H1 (cell line): ENCODE measurements at regions not wholly inside any gene's neighbourhood (a gene's known extent, or its start where the extent isn't known, plus 50 kb on each side); places are given as distances from the start of the nearest gene placed in this dataset.

Experiments
- CTCF ChIA-PET: fragments of 300-600 bp; sonication (Branson Sonifier 250); formaldehyde crosslinking; loops from one replicate; lab custom pipeline; 2021; ENCODE audit not compliant: partially characterized antibody; lab: Charles Lee
- POLR2A ChIA-PET: fragments of 300-600 bp; sonication (Branson Sonifier 250); formaldehyde crosslinking; loops from one replicate; lab custom pipeline; 2021; ENCODE audit warnings: inconsistent platforms; ENCODE audit not compliant: partially characterized antibody; lab: Charles Lee
- DNase-seq, 2 experiments: peaks; one replicate each; pipeline versions ENCODE4 v3.0.0 to v3.0.0-alpha.2; 2010 to 2022; ENCODE audit warnings: low spot score in 2 of 2, low read depth in 1 of 2, mixed read lengths in 1 of 2
- FAIRE-seq: peaks from 2 replicates; lab custom pipeline; 2011; peaks lifted over from hg19 to GRCh38; lab: Jason Lieb, UNC
- H2AFZ ChIP-seq: 2 replicates; pipeline ENCODE4 v1.8.1; 2012; ENCODE audit warnings: low read length, inconsistent platforms
- H2AK5ac ChIP-seq: 2 replicates; pipeline ENCODE4 v1.6.1; 2013; ENCODE audit warnings: low read depth, low read length
- H2BK120ac ChIP-seq: replicated peaks from 2 replicates; pipeline ENCODE3; 2013; ENCODE audit warnings: low read depth, low read length, inconsistent platforms
- H2BK12ac ChIP-seq: 2 replicates; pipeline ENCODE4 v1.6.1; 2013; ENCODE audit warnings: low read depth, low read length
- H2BK15ac ChIP-seq: 2 replicates; pipeline ENCODE4 v1.6.1; 2013; ENCODE audit warnings: low read length
- H2BK20ac ChIP-seq: 2 replicates; pipeline ENCODE4 v1.6.1; 2013; ENCODE audit warnings: low read length
- H2BK5ac ChIP-seq: 2 replicates; pipeline ENCODE4 v1.6.1; 2013; ENCODE audit warnings: low read depth, low read length
- H3K14ac ChIP-seq: 2 replicates; pipeline ENCODE4 v1.6.1; 2013; ENCODE audit warnings: inconsistent platforms; ENCODE audit not compliant: insufficient read length
- H3K18ac ChIP-seq: 2 replicates; pipeline ENCODE4 v1.6.1; 2013; ENCODE audit warnings: low read length; ENCODE audit errors: extremely low read depth
- H3K23ac ChIP-seq: 2 replicates; pipeline ENCODE4 v1.6.1; 2013; ENCODE audit warnings: inconsistent platforms; ENCODE audit not compliant: insufficient read length
- H3K23me2 ChIP-seq: 2 replicates; pipeline ENCODE4 v1.6.1; 2013; ENCODE audit warnings: low read depth, low read length
- H3K27ac ChIP-seq: 2 replicates; pipeline ENCODE4 v1.6.1; 2011; ENCODE audit warnings: low read depth, low read length, inconsistent platforms
- H3K27me3 ChIP-seq, 4 experiments: replicated peaks in 1 of 4; 1 replicate in 1 of 4; 2 replicates in 3 of 4; pipeline versions ENCODE4 v1.6.1 to v1.8.1; 2011 to 2013; ENCODE audit warnings: low read length in 3 of 4, mild to moderate bottlenecking in 3 of 4, inconsistent platforms in 2 of 4, mixed read lengths in 2 of 4, moderate library complexity in 1 of 4; ENCODE audit not compliant: control insufficient read depth in 3 of 4, insufficient read depth in 3 of 4; ENCODE audit errors: extremely low read depth in 1 of 4
- H3K36me3 ChIP-seq, 4 experiments: 2 replicates each; pipeline versions ENCODE4 v1.6.1 to v1.8.1; 2011 to 2013; ENCODE audit warnings: mild to moderate bottlenecking in 4 of 4, low read length in 3 of 4, moderate library complexity in 2 of 4, control low read depth in 1 of 4, inconsistent platforms in 1 of 4; ENCODE audit not compliant: insufficient read depth in 4 of 4, control insufficient read depth in 2 of 4
- H3K4ac ChIP-seq: replicated peaks from 2 replicates; pipeline ENCODE3; 2013; ENCODE audit warnings: low read length, low read depth, mixed read lengths, inconsistent platforms; ENCODE audit not compliant: insufficient read length
- H3K4me1 ChIP-seq, 4 experiments: replicated peaks in 1 of 4; 1 replicate in 1 of 4; 2 replicates in 3 of 4; pipeline versions ENCODE4 v1.6.1 to v1.8.1; 2011 to 2013; ENCODE audit warnings: low read length in 3 of 4, inconsistent platforms in 2 of 4, mixed read lengths in 1 of 4; ENCODE audit not compliant: insufficient read depth in 4 of 4, control insufficient read depth in 3 of 4
- H3K4me2 ChIP-seq, 2 experiments: 2 replicates each; pipeline versions ENCODE4 v1.6.1 to v1.8.1; 2011 to 2013; ENCODE audit warnings: low read depth in 2 of 2, low read length in 2 of 2, control low read depth in 1 of 2, inconsistent platforms in 1 of 2, mild to moderate bottlenecking in 1 of 2; ENCODE audit not compliant: insufficient read depth in 1 of 2
- H3K4me3 ChIP-seq, 4 experiments: fragments of 200-600, 300-600 bp in 1 of 4; sonication (generic), shearing (Covaris generic), sonication (Bioruptor Twin) in 1 of 4; 2 replicates each; pipeline versions ENCODE4 v1.5.1 to v1.8.1; 2011 to 2016; ENCODE audit warnings: low read length in 4 of 4, low read depth in 3 of 4, control low read depth in 2 of 4, inconsistent platforms in 2 of 4, mild to moderate bottlenecking in 2 of 4, mixed read lengths in 1 of 4, moderate library complexity in 1 of 4; ENCODE audit not compliant: insufficient read depth in 2 of 4; ENCODE audit errors: extremely low read depth in 1 of 4
- H3K56ac ChIP-seq: replicated peaks from 2 replicates; pipeline ENCODE3; 2013; ENCODE audit warnings: low read depth, mild to moderate bottlenecking, mixed read lengths, low read length, inconsistent platforms; ENCODE audit not compliant: insufficient read length
- H3K79me1 ChIP-seq: 2 replicates; pipeline ENCODE4 v1.6.1; 2013; ENCODE audit warnings: low read depth, low read length, control low read depth
- H3K79me2 ChIP-seq, 2 experiments: 2 replicates each; pipeline versions ENCODE4 v1.6.1 to v1.8.1; 2012 to 2013; ENCODE audit warnings: low read length in 2 of 2, mild to moderate bottlenecking in 2 of 2, inconsistent platforms in 1 of 2; ENCODE audit not compliant: insufficient read depth in 2 of 2, control insufficient read depth in 1 of 2
- H3K9ac ChIP-seq, 4 experiments: replicated peaks in 1 of 4; 1 replicate in 1 of 4; 2 replicates in 3 of 4; pipeline versions ENCODE4 v1.6.1 to v1.8.1; 2011 to 2013; ENCODE audit warnings: low read depth in 3 of 4, low read length in 3 of 4, control low read depth in 2 of 4, mild to moderate bottlenecking in 2 of 4, moderate library complexity in 2 of 4, inconsistent platforms in 1 of 4; ENCODE audit errors: extremely low read depth in 1 of 4
- H3K9me3 ChIP-seq, 2 experiments: 2 replicates each; pipeline versions ENCODE4 v1.6.1 to v1.8.1; 2012 to 2013; ENCODE audit warnings: mild to moderate bottlenecking in 2 of 2, moderate library complexity in 2 of 2, control low read depth in 1 of 2, inconsistent platforms in 1 of 2, low read depth in 1 of 2, low read length in 1 of 2, mixed read lengths in 1 of 2; ENCODE audit not compliant: insufficient read depth in 2 of 2
- H4K20me1 ChIP-seq, 2 experiments: replicated peaks in 1 of 2; 2 replicates each; pipeline versions ENCODE3 to v1.8.1; 2011 to 2013; ENCODE audit warnings: inconsistent platforms in 2 of 2, low read length in 2 of 2, mild to moderate bottlenecking in 1 of 2; ENCODE audit not compliant: insufficient read depth in 2 of 2, control insufficient read depth in 1 of 2
- H4K5ac ChIP-seq: 2 replicates; pipeline ENCODE4 v1.6.1; 2013; ENCODE audit warnings: low read length, low read depth, mixed read lengths, inconsistent platforms; ENCODE audit not compliant: insufficient read length
- H4K8ac ChIP-seq: 2 replicates; pipeline ENCODE4 v1.8.0; 2013; ENCODE audit warnings: mild to moderate bottlenecking, moderate library complexity, low read length, inconsistent platforms; ENCODE audit not compliant: insufficient read depth; ENCODE audit errors: extremely low read depth
- H4K91ac ChIP-seq: replicated peaks from 2 replicates; pipeline ENCODE3; 2013; ENCODE audit warnings: low read length, mixed read lengths, inconsistent platforms; ENCODE audit not compliant: insufficient read length
- CBX5 ChIP-seq: fragments of 300-800, 300-1000 bp; sonication (generic); IDR thresholded peaks from 2 replicates; pipeline ENCODE4 v1.7.1; 2016; ENCODE audit warnings: antibody characterized with exemption, low read length, low read depth
- CHD1 ChIP-seq: IDR thresholded peaks from 2 replicates; pipeline ENCODE4 v1.6.1; 2012; ENCODE audit warnings: low read depth, low read length, improper control_type of control experiment
- EZH2 ChIP-seq: fragments of 200-600 bp; sonication (generic); IDR thresholded peaks from 2 replicates; pipeline ENCODE4 v1.7.1; 2012; ENCODE audit warnings: low read depth, mild to moderate bottlenecking, moderate library complexity, low read length, inconsistent platforms; ENCODE audit not compliant: severe bottlenecking
- GTF2F1 ChIP-seq: IDR thresholded peaks from 2 replicates; pipeline ENCODE4 v1.6.1; 2012; ENCODE audit warnings: low read depth, low read length, improper control_type of control experiment, borderline replicate concordance
- WGBS, 2 experiments: shearing (Covaris generic) in 1 of 2; methylation state at CpG; one replicate each; pipeline versions ENCODE4 v1.1.6 to v1.1.7; 2013 to 2015; ENCODE audit warnings: low lambda C conversion rate in 2 of 2, mixed read lengths in 2 of 2, inconsistent platforms in 1 of 2, low coverage in 1 of 2, missing lambda C conversion rate in 1 of 2; ENCODE audit not compliant: insufficient replicate concordance in 2 of 2, insufficient coverage in 1 of 2, insufficient read length in 1 of 2; ENCODE audit errors: extremely low coverage in 1 of 2, missing lambda C conversion rate in 1 of 2; 5-methylcytosine and 5-hydroxymethylcytosine counted together

- H4K20me1 ChIP-seq = no peaks in the 10 kb centered on the region
- ChIA-PET CTCF (interaction anchor here (0.6 to 0.9 kb wide), 2 partner anchors 41 to 386 kb away, joined by 3 to 5 read pairs; no protein-coding TSS in a partner anchor), POLR2A (no interaction called here)
- no peak overlapping the region for H4K8ac ChIP-seq
- no peak overlapping the region for H3K4me3 ChIP-seq
- H3K79me1 ChIP-seq = no peaks in the 10 kb centered on the region
- H3K4ac ChIP-seq = no peak overlapping the region
- H4K91ac ChIP-seq = no peak overlapping the region
- no peak overlapping the region for H3K18ac ChIP-seq
- no peak overlapping the region for H3K14ac ChIP-seq
- 95% methylated on average over 6 of the region's 6 CpGs; no CpG with 5 or more reads in 1 of the 2 experiments for WGBS, 2 experiments
- no peak overlapping the region for H2BK15ac ChIP-seq
- H2BK120ac ChIP-seq = no peak overlapping the region
- no peaks in the 10 kb centered on the region for H3K79me2 ChIP-seq
- TF ChIP-seq EZH2 (no peak), CHD1 (no peak), GTF2F1 (no peak), CBX5 (no peak)
- H3K4me2 ChIP-seq = no peak overlapping the region
- H2AK5ac ChIP-seq = no peak overlapping the region
- H3K9ac ChIP-seq = no peak overlapping the region
- H2BK12ac ChIP-seq = no peak overlapping the region
- FAIRE-seq = no peak
- H2BK20ac ChIP-seq = no peak overlapping the region
- H3K4me1 ChIP-seq = no peaks in the 10 kb centered on the region
- H3K9me3 ChIP-seq = no peaks in the 10 kb centered on the region
- no peak overlapping the region for H4K5ac ChIP-seq
- no peaks in the 10 kb centered on the region for H3K36me3 ChIP-seq
- DNase-seq = no peak
- no peak overlapping the region for H3K56ac ChIP-seq
- H2BK5ac ChIP-seq = no peak overlapping the region
- no peaks in the 10 kb centered on the region for H3K27me3 ChIP-seq
- no peak overlapping the region for H3K27ac ChIP-seq
- no peaks in the 10 kb centered on the region for H3K23me2 ChIP-seq
- no peak overlapping the region for H3K23ac ChIP-seq
- no peak overlapping the region for H2AFZ ChIP-seq
These were observed 123.6 kb downstream of the FAM204A start for GRCh38 chr10:118218562-118218961.
